ENCODE measurements at regions not wholly inside any gene's neighbourhood (a gene's known extent, or its start where the extent isn't known, plus 50 kb on each side); places are given as distances from the start of the nearest gene placed in this dataset.

- TF ChIP-seq, protein P1, sequence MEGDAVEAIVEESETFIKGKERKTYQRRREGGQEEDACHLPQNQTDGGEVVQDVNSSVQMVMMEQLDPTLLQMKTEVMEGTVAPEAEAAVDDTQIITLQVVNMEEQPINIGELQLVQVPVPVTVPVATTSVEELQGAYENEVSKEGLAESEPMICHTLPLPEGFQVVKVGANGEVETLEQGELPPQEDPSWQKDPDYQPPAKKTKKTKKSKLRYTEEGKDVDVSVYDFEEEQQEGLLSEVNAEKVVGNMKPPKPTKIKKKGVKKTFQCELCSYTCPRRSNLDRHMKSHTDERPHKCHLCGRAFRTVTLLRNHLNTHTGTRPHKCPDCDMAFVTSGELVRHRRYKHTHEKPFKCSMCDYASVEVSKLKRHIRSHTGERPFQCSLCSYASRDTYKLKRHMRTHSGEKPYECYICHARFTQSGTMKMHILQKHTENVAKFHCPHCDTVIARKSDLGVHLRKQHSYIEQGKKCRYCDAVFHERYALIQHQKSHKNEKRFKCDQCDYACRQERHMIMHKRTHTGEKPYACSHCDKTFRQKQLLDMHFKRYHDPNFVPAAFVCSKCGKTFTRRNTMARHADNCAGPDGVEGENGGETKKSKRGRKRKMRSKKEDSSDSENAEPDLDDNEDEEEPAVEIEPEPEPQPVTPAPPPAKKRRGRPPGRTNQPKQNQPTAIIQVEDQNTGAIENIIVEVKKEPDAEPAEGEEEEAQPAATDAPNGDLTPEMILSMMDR (conservative IDR thresholded peaks at IDR 0.05; ENCODE audit: low read length) = no peak
- DNase-seq (ENCODE audit: low read depth) = no peak
- H3K4me3 ChIP-seq (ENCODE audit: low read length) = no peak overlapping the region
These were observed 139.5 kb upstream of the RGMA start for GRCh38 chr15:93228546-93228945.

DNA sequence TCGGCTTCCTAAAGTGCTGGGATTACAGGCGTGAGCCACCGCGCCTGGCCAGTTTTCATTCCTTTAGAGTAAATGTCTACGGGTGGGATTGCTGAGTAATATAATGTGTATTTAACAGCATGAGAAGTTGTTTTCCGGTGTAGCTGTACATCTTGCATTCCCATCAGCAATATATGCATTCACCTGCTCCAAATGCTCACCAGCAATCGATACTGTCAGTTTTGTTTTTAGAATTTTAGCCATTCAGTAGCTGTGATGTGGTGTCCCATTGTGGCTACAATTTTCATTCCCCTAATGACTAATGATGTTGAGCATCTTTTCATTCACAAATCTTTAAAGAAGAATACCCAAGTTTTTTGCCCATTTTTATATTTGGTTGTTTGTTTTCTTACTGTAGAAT is 134.8 kb upstream of the RGMA start:
- TF ChIP-seq, protein P1 (conservative IDR thresholded peaks at IDR 0.05; ENCODE audit: low read length) = no peak
- no peak overlapping the region for H3K4me3 ChIP-seq (ENCODE audit: low read length)
- no peak for DNase-seq (ENCODE audit: low read depth)

- DNase-seq (ENCODE audit: low read depth) = no peak
- H3K4me3 ChIP-seq (ENCODE audit: low read length) = no peak overlapping the region
- TF ChIP-seq, protein P1 (conservative IDR thresholded peaks at IDR 0.05; ENCODE audit: low read length) = no peak
These were observed 132.7 kb upstream of the RGMA start for GRCh38 chr15:93221759-93222158.

DNA sequence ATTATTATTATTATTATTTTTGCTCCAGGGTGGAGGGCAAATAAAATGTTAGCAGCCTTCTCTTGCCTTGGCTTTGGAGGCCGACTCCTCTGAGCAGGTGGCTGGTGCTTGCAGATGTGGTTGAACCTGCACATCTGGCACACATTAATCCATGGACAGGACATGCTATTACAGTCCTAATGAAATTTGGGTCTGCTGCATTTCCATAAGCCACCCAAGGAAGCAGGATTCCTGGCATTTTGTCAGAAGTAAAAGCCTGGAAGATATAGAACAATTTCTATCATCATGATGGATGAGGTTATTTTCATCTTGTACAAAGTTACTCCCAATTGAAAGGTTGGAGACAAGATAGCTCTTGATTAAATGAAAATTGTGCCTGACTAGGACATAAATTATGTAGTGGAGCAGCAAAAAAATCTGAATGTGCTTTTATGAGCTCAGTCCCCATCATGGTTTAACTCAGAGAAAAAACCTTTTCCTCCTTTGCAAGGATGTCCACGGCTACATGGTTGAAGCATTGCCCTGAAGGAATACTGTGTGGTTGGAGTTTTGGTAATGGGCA is 130.9 kb upstream of the RGMA start:
- no peak overlapping the region for H3K4me3 ChIP-seq (ENCODE audit: low read length)
- TF ChIP-seq, protein P1 (conservative IDR thresholded peaks at IDR 0.05; ENCODE audit: low read length) = no peak
- no peak for DNase-seq (ENCODE audit: low read depth)

GRCh38 chr15:93217343-93217742 is 128.3 kb upstream of the RGMA start:
- DNase-seq (ENCODE audit: low read depth) = no peak
- TF ChIP-seq, protein P1 (conservative IDR thresholded peaks at IDR 0.05; ENCODE audit: low read length) = no peak
- H3K4me3 ChIP-seq (ENCODE audit: low read length) = no peak overlapping the region

- no peak overlapping the region for H3K4me3 ChIP-seq (ENCODE audit: low read length)
- no peak for DNase-seq (ENCODE audit: low read depth)
- TF ChIP-seq, protein P1 (conservative IDR thresholded peaks at IDR 0.05; ENCODE audit: low read length) = no peak
These were observed 125.1 kb upstream of the RGMA start for GRCh38 chr15:93214106-93214505.

GRCh38 chr15:93213281-93213680 is 124.3 kb upstream of the RGMA start:
- DNase-seq (ENCODE audit: low read depth) = no peak
- TF ChIP-seq, protein P1 (conservative IDR thresholded peaks at IDR 0.05; ENCODE audit: low read length) = no peak

More at GRCh38 chr15:93213281-93213680, 124.3 kb upstream of the RGMA start:
- no peak overlapping the region for H3K4me3 ChIP-seq (ENCODE audit: low read length)
